B cell (primary cell): ENCODE measurements at regions not wholly inside any gene's neighbourhood (a gene's known extent, or its start where the extent isn't known, plus 50 kb on each side); places are given as distances from the start of the nearest gene placed in this dataset.

Experiments
- CTCF ChIP-seq: fragments of 200-600 bp; IDR thresholded peaks from one replicate; pipeline ENCODE4 v1.8.0; 2022; ENCODE audit warnings: antibody characterized with exemption, mild to moderate bottlenecking
- EZH2 ChIP-seq: IDR thresholded peaks from 2 replicates; pipeline ENCODE4 v1.6.1; 2012; ENCODE audit warnings: borderline replicate concordance, low read depth, mild to moderate bottlenecking, moderate library complexity, low read length; ENCODE audit not compliant: insufficient read depth, poor library complexity, severe bottlenecking

GRCh38 chr20:24859539-24859938 lies 89.5 kb upstream of the CST7 start:
- TF ChIP-seq EZH2, result no peak
- TF ChIP-seq CTCF, result no peak
